ENCODE measurements at regions not wholly inside any gene's neighbourhood (a gene's known extent, or its start where the extent isn't known, plus 50 kb on each side); places are given as distances from the start of the nearest gene placed in this dataset.

DNA sequence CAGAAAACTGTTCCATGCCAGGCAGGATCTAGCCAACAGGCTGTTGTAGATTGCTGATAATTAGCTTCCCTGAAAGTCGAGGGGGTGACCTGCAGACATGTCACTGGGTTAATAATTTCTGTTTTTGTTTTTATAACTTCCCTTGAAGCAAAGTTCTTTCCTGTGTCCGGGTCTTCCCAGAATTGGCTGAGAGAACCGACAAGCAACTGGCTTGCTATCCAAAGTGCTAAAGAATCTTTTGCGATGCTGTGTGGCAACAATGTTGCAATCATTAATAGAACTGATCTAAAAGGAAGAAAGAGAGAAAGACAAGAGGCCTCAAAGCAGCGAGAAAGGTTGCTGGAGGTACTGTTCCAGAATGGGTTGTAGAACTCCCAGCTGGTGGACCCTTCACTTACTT is 132.1 kb upstream of the DPP6 start (continued):
- no peak for TF ChIP-seq ZKSCAN8 (CRISPR knock-in tag; IDR thresholded peaks at IDR 0.05; ENCODE audit: borderline replicate concordance)
- TF ChIP-seq, protein P1, sequence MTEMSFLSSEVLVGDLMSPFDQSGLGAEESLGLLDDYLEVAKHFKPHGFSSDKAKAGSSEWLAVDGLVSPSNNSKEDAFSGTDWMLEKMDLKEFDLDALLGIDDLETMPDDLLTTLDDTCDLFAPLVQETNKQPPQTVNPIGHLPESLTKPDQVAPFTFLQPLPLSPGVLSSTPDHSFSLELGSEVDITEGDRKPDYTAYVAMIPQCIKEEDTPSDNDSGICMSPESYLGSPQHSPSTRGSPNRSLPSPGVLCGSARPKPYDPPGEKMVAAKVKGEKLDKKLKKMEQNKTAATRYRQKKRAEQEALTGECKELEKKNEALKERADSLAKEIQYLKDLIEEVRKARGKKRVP (CRISPR knock-in tag; IDR thresholded peaks at IDR 0.05), result no peak
- TF ChIP-seq SALL1 (CRISPR knock-in tag; IDR thresholded peaks at IDR 0.05), result no peak
- TF ChIP-seq, protein P2, sequence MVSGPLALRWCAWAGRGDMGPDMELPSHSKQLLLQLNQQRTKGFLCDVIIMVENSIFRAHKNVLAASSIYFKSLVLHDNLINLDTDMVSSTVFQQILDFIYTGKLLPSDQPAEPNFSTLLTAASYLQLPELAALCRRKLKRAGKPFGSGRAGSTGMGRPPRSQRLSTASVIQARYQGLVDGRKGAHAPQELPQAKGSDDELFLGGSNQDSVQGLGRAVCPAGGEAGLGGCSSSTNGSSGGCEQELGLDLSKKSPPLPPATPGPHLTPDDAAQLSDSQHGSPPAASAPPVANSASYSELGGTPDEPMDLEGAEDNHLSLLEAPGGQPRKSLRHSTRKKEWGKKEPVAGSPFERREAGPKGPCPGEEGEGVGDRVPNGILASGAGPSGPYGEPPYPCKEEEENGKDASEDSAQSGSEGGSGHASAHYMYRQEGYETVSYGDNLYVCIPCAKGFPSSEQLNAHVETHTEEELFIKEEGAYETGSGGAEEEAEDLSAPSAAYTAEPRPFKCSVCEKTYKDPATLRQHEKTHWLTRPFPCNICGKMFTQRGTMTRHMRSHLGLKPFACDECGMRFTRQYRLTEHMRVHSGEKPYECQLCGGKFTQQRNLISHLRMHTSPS (CRISPR knock-in tag; IDR thresholded peaks at IDR 0.05; ENCODE audit: low read depth), result no peak

DNA sequence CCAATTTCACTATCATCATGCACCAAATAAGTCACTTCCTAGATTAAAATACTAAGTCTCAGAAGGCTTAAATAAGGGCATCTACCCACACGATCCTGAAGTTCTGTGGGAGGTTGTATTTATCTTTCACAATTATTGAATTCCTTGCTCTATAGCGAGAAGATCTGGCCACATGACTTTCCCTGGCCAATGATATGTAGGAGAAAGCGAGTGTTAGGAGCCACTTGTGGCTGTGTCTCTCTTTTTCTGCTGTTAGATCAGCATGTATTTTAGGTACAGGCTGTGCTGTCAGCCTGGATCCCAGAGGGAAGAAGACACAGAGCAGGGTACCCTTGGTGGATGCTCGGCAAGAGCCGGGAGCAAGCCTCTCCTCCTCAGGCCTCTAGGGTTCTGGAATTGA is 131.3 kb upstream of the DPP6 start:
- H2AFZ ChIP-seq (ENCODE audit: low read length), result no peak overlapping the region
- no peaks in the 10 kb centered on the region for H4K20me1 ChIP-seq (ENCODE audit: insufficient read depth, low read length)
- intact Hi-C loops (cut with micrococcal nuclease; ENCODE audit: unreplicated experiment) (no loop called here), in situ Hi-C loops (cut with HindIII; ENCODE audit: extremely low pct_ligation_motif_present, low pct_unique_long_range_greater_than_20kb) (no loop called here)
- H3K9me3 ChIP-seq (ENCODE audit: low read length), result no peaks in the 10 kb centered on the region
- no peak overlapping the region for H3K27ac ChIP-seq (ENCODE audit: extremely low read length, insufficient read depth, low read length)
- WGBS (ENCODE audit: low lambda C conversion rate), result 8% methylated on average over 5 of the region's 5 CpGs
- H3K79me2 ChIP-seq (ENCODE audit: insufficient read depth, low read length), result no peaks in the 10 kb centered on the region
- DNase-seq (ENCODE audit: low spot score), result no peak
- H3K4me2 ChIP-seq (ENCODE audit: low read depth, low read length), result no peak overlapping the region
- no TSS peak for BruUV-seq (replicated peaks)
- CTCF ChIA-PET (ENCODE audit: low intra/inter-chr PET ratio, low total read pairs), result no interaction called here
- FAIRE-seq, result no peak
- H3K4me3 ChIP-seq (replicated peaks in 1 of 3; ENCODE audit: insufficient read depth in 1 of 3, low read depth in 2 of 3, low read length in 3 of 3), result no peak overlapping the region
- no peaks in the 10 kb centered on the region for H3K4me1 ChIP-seq (ENCODE audit: insufficient read depth, low read length)
- ATAC-seq, result no peak
- H3K27me3 ChIP-seq (ENCODE audit: control insufficient read depth in 1 of 2, insufficient read depth in 2 of 2, low read length in 2 of 2), result no peaks in the 10 kb centered on the region
- no peaks in the 10 kb centered on the region for H3K36me3 ChIP-seq (replicated peaks in 1 of 2; ENCODE audit: control insufficient read depth in 1 of 2, insufficient read depth in 2 of 2, low read length in 2 of 2)
- POLR2A ChIA-PET, result no interaction called here
- H3K9ac ChIP-seq (ENCODE audit: insufficient read depth, low read depth, low read length), result no peak overlapping the region
- TF ChIP-seq ZNF33B (CRISPR knock-in tag; IDR thresholded peaks at IDR 0.05), result no peak
- TF ChIP-seq, protein P3, sequence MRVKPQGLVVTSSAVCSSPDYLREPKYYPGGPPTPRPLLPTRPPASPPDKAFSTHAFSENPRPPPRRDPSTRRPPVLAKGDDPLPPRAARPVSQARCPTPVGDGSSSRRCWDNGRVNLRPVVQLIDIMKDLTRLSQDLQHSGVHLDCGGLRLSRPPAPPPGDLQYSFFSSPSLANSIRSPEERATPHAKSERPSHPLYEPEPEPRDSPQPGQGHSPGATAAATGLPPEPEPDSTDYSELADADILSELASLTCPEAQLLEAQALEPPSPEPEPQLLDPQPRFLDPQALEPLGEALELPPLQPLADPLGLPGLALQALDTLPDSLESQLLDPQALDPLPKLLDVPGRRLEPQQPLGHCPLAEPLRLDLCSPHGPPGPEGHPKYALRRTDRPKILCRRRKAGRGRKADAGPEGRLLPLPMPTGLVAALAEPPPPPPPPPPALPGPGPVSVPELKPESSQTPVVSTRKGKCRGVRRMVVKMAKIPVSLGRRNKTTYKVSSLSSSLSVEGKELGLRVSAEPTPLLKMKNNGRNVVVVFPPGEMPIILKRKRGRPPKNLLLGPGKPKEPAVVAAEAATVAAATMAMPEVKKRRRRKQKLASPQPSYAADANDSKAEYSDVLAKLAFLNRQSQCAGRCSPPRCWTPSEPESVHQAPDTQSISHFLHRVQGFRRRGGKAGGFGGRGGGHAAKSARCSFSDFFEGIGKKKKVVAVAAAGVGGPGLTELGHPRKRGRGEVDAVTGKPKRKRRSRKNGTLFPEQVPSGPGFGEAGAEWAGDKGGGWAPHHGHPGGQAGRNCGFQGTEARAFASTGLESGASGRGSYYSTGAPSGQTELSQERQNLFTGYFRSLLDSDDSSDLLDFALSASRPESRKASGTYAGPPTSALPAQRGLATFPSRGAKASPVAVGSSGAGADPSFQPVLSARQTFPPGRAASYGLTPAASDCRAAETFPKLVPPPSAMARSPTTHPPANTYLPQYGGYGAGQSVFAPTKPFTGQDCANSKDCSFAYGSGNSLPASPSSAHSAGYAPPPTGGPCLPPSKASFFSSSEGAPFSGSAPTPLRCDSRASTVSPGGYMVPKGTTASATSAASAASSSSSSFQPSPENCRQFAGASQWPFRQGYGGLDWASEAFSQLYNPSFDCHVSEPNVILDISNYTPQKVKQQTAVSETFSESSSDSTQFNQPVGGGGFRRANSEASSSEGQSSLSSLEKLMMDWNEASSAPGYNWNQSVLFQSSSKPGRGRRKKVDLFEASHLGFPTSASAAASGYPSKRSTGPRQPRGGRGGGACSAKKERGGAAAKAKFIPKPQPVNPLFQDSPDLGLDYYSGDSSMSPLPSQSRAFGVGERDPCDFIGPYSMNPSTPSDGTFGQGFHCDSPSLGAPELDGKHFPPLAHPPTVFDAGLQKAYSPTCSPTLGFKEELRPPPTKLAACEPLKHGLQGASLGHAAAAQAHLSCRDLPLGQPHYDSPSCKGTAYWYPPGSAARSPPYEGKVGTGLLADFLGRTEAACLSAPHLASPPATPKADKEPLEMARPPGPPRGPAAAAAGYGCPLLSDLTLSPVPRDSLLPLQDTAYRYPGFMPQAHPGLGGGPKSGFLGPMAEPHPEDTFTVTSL (CRISPR knock-in tag; IDR thresholded peaks at IDR 0.05; ENCODE audit: borderline replicate concordance), result no peak
- TF ChIP-seq ZNF850 (CRISPR knock-in tag; conservative IDR thresholded peaks at IDR 0.05), result no peak
- TF ChIP-seq, protein P4, sequence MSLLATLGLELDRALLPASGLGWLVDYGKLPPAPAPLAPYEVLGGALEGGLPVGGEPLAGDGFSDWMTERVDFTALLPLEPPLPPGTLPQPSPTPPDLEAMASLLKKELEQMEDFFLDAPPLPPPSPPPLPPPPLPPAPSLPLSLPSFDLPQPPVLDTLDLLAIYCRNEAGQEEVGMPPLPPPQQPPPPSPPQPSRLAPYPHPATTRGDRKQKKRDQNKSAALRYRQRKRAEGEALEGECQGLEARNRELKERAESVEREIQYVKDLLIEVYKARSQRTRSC (CRISPR knock-in tag; IDR thresholded peaks at IDR 0.05; ENCODE audit: low read depth), result no peak
- TF ChIP-seq, protein P5, sequence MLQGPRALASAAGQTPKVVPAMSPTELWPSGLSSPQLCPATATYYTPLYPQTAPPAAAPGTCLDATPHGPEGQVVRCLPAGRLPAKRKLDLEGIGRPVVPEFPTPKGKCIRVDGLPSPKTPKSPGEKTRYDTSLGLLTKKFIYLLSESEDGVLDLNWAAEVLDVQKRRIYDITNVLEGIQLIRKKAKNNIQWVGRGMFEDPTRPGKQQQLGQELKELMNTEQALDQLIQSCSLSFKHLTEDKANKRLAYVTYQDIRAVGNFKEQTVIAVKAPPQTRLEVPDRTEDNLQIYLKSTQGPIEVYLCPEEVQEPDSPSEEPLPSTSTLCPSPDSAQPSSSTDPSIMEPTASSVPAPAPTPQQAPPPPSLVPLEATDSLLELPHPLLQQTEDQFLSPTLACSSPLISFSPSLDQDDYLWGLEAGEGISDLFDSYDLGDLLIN (CRISPR knock-in tag; IDR thresholded peaks at IDR 0.05; ENCODE audit: borderline replicate concordance), result no peak
- TF ChIP-seq ZNF136 (CRISPR knock-in tag; IDR thresholded peaks at IDR 0.05; ENCODE audit: low read depth), result no peak
- no peak for TF ChIP-seq ZNF207 (IDR thresholded peaks at IDR 0.05; ENCODE audit: borderline replicate concordance)
- TF ChIP-seq FOXJ3 (CRISPR knock-in tag; IDR thresholded peaks at IDR 0.05; ENCODE audit: borderline replicate concordance), result no peak
